ENCODE measurements at regions not wholly inside any gene's neighbourhood (a gene's known extent, or its start where the extent isn't known, plus 50 kb on each side); places are given as distances from the start of the nearest gene placed in this dataset.
"Not testable (repeated sequence)": the region's sequence is repeated elsewhere in the genome, so short reads cannot be mapped to it uniquely, and the experiment has no call there.

DNA sequence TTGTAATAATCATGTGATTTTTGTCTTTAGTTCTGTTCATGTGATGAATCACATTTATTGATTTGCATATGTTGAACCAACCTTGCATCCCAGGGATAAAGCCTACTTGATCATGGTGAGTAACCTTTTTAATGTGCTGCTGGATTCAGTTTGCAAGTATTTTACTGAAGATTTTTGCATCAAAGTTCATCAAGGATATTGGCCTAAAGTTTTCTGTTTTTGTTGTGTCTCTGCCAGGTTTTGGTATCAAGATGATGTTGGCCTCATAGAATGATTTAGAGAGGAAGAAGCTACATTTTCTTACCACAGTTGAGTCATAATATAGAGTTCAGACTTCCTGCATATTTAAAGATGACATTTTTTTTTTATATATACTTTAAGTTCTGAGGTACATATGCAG is 455.9 kb downstream of the PLPP3 start:
- intact Hi-C loops (cut with DNase I): no loop called here
- DNase-seq: no peak
- Histone ChIP-seq H3K27me3 (no peaks in the 10 kb centered on the region), H3K27ac (no peak overlapping the region), H3K9me3 (no peaks in the 10 kb centered on the region), H3K4me1 (no peaks in the 10 kb centered on the region), H3K36me3 (replicated peaks in 1 of 2; ENCODE audit: insufficient read depth in 1 of 2, low read depth in 2 of 2) (no peaks in the 10 kb centered on the region), H3K4me3 (no peak overlapping the region)
- no peak for TF ChIP-seq POLR2A (IDR thresholded peaks at IDR 0.05)
- TF ChIP-seq, protein P1, sequence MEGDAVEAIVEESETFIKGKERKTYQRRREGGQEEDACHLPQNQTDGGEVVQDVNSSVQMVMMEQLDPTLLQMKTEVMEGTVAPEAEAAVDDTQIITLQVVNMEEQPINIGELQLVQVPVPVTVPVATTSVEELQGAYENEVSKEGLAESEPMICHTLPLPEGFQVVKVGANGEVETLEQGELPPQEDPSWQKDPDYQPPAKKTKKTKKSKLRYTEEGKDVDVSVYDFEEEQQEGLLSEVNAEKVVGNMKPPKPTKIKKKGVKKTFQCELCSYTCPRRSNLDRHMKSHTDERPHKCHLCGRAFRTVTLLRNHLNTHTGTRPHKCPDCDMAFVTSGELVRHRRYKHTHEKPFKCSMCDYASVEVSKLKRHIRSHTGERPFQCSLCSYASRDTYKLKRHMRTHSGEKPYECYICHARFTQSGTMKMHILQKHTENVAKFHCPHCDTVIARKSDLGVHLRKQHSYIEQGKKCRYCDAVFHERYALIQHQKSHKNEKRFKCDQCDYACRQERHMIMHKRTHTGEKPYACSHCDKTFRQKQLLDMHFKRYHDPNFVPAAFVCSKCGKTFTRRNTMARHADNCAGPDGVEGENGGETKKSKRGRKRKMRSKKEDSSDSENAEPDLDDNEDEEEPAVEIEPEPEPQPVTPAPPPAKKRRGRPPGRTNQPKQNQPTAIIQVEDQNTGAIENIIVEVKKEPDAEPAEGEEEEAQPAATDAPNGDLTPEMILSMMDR (IDR thresholded peaks at IDR 0.05): no peak
- no peak for ATAC-seq

DNA sequence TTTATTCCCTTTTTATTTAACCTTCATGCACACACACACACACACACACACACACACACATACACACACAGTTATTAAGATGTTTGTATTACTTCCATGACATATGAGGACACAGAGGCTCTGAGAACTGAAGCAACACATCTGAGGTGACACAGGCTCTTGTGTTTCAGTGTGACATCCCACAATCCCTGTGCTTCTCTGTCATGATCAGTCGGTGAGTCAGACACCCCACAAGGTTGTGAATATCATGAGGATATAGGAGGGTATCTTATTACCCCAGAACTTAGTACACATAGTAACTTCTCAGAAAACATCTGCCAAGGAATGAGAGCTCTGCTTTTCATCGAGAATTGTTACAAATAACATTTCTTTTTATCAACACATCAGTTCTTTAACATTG is 459.3 kb downstream of the PLPP3 start:
- 50 to 62% methylated on average over 2 of the region's 2 CpGs for WGBS, 2 donors
- no peaks in the 10 kb centered on the region for H3K36me3 ChIP-seq (replicated peaks in 1 of 2; ENCODE audit: insufficient read depth in 1 of 2, low read depth in 2 of 2)
- H3K4me3 ChIP-seq: no peak overlapping the region
- DNase-seq (no peak), ATAC-seq (no peak)
- H3K27me3 ChIP-seq: no peaks in the 10 kb centered on the region
- H3K4me1 ChIP-seq: no peaks in the 10 kb centered on the region
- H3K9me3 ChIP-seq: no peaks in the 10 kb centered on the region
- intact Hi-C loops (cut with DNase I): no loop called here
- TF ChIP-seq POLR2A (IDR thresholded peaks at IDR 0.05): no peak
- TF ChIP-seq, protein P1 (IDR thresholded peaks at IDR 0.05): no peak
- H3K27ac ChIP-seq: no peak overlapping the region

DNA sequence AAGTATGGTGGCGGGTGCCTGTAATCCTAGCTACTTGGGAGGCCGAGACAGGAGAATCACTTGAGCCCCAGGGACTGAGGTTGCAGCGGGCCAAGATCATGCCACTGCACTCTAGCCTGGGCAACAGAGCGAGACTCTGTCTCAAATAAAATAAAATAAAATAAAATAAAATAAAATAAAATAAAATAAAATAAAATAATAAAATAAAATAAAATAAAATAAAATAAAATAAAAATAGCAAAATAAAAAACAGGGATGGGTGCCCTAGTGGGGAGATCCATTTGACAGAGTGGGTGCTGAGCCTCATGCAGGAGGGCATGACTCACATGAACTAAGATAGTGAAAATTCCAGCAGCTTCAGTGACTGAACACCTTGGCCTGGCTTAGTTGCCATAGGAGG is 460.7 kb downstream of the PLPP3 start:
- H3K9me3 ChIP-seq; H3K4me1 ChIP-seq; H3K27ac ChIP-seq; DNase-seq; ATAC-seq; H3K36me3 ChIP-seq (replicated peaks in 1 of 2; ENCODE audit: insufficient read depth in 1 of 2, low read depth in 2 of 2); H3K27me3 ChIP-seq; H3K4me3 ChIP-seq; intact Hi-C loops (cut with DNase I): not testable (repeated sequence)
- 92 to 100% methylated on average over 4 of the region's 4 CpGs for WGBS, 2 donors

DNA sequence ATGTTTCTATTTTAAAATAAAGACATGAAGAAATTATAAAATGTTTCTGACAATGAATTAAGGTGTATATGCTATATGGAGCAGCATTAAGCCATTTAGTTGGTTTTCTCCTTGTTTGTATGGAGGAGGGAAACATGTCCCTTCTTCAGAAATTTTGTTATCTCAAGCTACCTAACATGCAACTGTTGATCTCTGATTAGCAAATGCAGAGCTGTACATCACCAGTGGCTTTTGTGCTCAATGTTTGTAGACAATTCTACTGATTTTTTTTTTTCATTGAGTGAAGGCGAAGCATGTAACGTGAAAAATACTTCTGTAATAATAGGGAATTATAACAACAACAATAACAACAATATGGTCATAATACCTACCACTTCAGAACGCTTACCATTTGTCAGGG is 463.7 kb downstream of the PLPP3 start:
- intact Hi-C loops (cut with DNase I): no loop called here
- 77% methylated on average over 3 of the region's 3 CpGs for WGBS, 2 donors
- H3K27me3 ChIP-seq: no peaks in the 10 kb centered on the region

DNA sequence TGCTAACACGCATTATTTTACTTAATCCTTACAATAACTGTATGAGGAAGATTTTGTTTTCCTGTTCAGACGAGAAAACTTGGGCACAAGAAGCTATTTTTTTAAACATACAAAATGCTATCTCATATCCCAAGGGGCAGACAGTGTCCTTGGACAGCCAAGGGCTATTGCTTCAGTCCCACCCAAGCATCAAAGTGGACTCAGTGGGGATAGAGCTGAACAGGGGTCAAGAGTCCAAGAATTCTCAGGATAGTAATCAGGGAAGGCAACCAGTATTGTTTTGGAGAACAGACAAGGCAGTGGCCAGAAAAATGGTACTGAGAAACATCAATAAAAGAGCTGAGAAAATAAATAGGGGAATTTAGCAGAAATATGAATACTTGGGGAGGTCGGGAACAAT is 465.7 kb downstream of the PLPP3 start:
- H3K27ac ChIP-seq: no peak overlapping the region
- no peak for TF ChIP-seq POLR2A (IDR thresholded peaks at IDR 0.05)
- TF ChIP-seq, protein P1 (IDR thresholded peaks at IDR 0.05): no peak
- intact Hi-C loops (cut with DNase I): no loop called here
- no peak for DNase-seq
- WGBS, 2 donors: 68 to 69% methylated on average over 3 of the region's 3 CpGs
- H3K27me3 ChIP-seq: no peaks in the 10 kb centered on the region
- no peak for ATAC-seq
- no peak overlapping the region for H3K4me3 ChIP-seq
- peaks cover 0 to 7% (median 0%) of the 10 kb centered on the region in 3 donors for H3K9me3 ChIP-seq
- no peaks in the 10 kb centered on the region for H3K36me3 ChIP-seq (replicated peaks in 1 of 2; ENCODE audit: insufficient read depth in 1 of 2, low read depth in 2 of 2)
- no peaks in the 10 kb centered on the region for H3K4me1 ChIP-seq

More for the DNA sequence above, 463.7 kb downstream of the PLPP3 start:
- no peak for ATAC-seq
- Histone ChIP-seq H3K36me3 (replicated peaks in 1 of 2; ENCODE audit: insufficient read depth in 1 of 2, low read depth in 2 of 2) (no peaks in the 10 kb centered on the region), H3K27ac (no peak overlapping the region), H3K4me3 (no peak overlapping the region), H3K4me1 (no peaks in the 10 kb centered on the region), H3K9me3 (peaks cover 0 to 7% (median 0%) of the 10 kb centered on the region in 3 donors)
- no peak for DNase-seq
- TF ChIP-seq, protein P1 (IDR thresholded peaks at IDR 0.05): no peak
- TF ChIP-seq POLR2A (IDR thresholded peaks at IDR 0.05): no peak
